KMS-11 (cell line): ENCODE measurements at regions not wholly inside any gene's neighbourhood (a gene's known extent, or its start where the extent isn't known, plus 50 kb on each side); places are given as distances from the start of the nearest gene placed in this dataset.
"Not testable (repeated sequence)": the region's sequence is repeated elsewhere in the genome, so short reads cannot be mapped to it uniquely, and the experiment has no call there.

Source experiments
- H2AFZ ChIP-seq: fragments of 200-600 bp; sonication (generic); 2 replicates; pipeline ENCODE4 v1.6.1; 2016; ENCODE audit warnings: antibody characterized with exemption, mixed run types, low read depth
- H3K27ac ChIP-seq: fragments of 200-600 bp; sonication (generic); 2 replicates; pipeline ENCODE4 v1.6.1; 2016; ENCODE audit warnings: mild to moderate bottlenecking, mixed run types
- H3K27me3 ChIP-seq: fragments of 200-600 bp; sonication (generic); 2 replicates; pipeline ENCODE4 v1.6.1; 2017; ENCODE audit warnings: mild to moderate bottlenecking, low read depth, mixed run types, moderate library complexity; ENCODE audit not compliant: insufficient read depth
- H3K36me3 ChIP-seq: fragments of 200-600 bp; sonication (generic); 2 replicates; pipeline ENCODE4 v1.6.1; 2017; ENCODE audit warnings: mild to moderate bottlenecking, mixed run types; ENCODE audit not compliant: insufficient read depth
- H3K4me1 ChIP-seq: fragments of 200-600 bp; sonication (generic); 2 replicates; pipeline ENCODE4 v1.6.1; 2016; ENCODE audit warnings: mild to moderate bottlenecking, low read depth, mixed run types; ENCODE audit not compliant: poor library complexity, severe bottlenecking
- H3K4me2 ChIP-seq: fragments of 200-600 bp; sonication (generic); 2 replicates; pipeline ENCODE4 v1.7.0; 2016; ENCODE audit warnings: mild to moderate bottlenecking, mixed run types
- H3K4me3 ChIP-seq: fragments of 200-600 bp; sonication (generic); IDR thresholded peaks from 2 replicates; pipeline ENCODE4 v1.6.1; 2017; ENCODE audit warnings: low read depth, low read length, mixed read lengths; ENCODE audit not compliant: insufficient read depth
- H3K79me2 ChIP-seq: fragments of 200-600 bp; sonication (generic); 2 replicates; pipeline ENCODE4 v1.6.1; 2016; ENCODE audit warnings: low read depth, mixed run types; ENCODE audit not compliant: insufficient read depth
- H3K9ac ChIP-seq: fragments of 200-600 bp; sonication (generic); 2 replicates; pipeline ENCODE4 v1.6.1; 2016; ENCODE audit warnings: mild to moderate bottlenecking, mixed run types
- H4K20me1 ChIP-seq: fragments of 200-600 bp; sonication (generic); 2 replicates; pipeline ENCODE4 v1.6.1; 2016; ENCODE audit warnings: mild to moderate bottlenecking, mixed run types; ENCODE audit not compliant: insufficient read depth
- CTCF ChIP-seq: fragments of 200-600 bp; sonication (generic); conservative IDR thresholded peaks from 2 replicates; pipeline ENCODE4 v1.6.1; 2017; ENCODE audit warnings: low read depth, mild to moderate bottlenecking, antibody characterized with exemption, low read length, moderate library complexity, mixed read lengths

DNA sequence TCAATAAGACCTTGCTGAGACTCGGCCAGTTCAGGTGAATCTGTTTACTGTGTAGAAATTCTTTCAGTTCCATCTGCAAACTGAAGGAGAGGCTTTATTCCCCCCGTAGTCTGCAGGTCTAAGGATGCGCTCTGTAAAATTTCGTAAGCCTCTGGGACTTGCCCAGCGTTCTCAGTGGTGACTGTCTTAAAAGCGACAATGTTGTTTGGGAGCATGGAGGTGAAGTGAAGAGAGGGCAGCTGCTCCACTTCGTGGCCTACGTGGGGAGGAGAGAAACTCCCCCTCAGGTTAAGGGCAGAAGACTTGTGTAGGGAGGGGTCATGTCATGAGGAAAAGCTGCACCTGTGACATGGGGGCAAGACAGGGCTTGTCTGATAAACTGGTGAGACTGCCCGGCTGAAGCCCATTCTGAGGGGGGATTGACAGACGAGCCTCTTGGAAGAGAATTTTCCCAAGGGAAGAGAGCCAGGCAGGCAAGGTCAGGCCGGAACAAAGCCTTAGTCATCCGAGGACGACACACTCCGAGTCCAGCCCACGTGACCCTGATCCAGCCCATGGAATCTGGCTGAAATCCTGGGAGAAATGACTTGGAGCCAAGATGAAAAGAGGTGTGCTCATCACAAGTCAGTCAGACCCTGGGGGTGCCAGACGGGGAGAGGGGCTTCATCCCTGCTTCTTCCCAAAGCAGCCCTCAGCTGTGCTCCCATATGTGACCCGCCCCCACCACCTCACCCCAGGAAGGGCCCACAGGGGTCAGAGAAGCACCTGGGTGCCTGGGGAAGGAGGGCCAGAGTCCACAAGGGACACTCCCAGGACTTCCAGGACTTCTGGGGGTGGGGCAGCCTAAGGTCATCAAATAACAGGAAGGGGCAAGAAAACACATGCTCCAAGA, 88.5 kb upstream of the SH3BP4 start:
- no peak overlapping the region for H3K4me3 ChIP-seq
- H4K20me1 ChIP-seq, result no peaks in the 10 kb centered on the region
- H3K4me1 ChIP-seq, result no peaks in the 10 kb centered on the region
- no peaks in the 10 kb centered on the region for H3K79me2 ChIP-seq
- no peak overlapping the region for H3K9ac ChIP-seq
- H3K36me3 ChIP-seq, result no peaks in the 10 kb centered on the region
- H2AFZ ChIP-seq, result no peak overlapping the region
- TF ChIP-seq CTCF, result no peak
- no peak overlapping the region for H3K27ac ChIP-seq
- H3K4me2 ChIP-seq, result no peak overlapping the region
- no peaks in the 10 kb centered on the region for H3K27me3 ChIP-seq

- Histone ChIP-seq H3K27ac (no peak overlapping the region), H3K4me2 (no peak overlapping the region), H3K79me2 (no peaks in the 10 kb centered on the region), H3K4me1 (no peaks in the 10 kb centered on the region), H3K27me3 (no peaks in the 10 kb centered on the region), H4K20me1 (no peaks in the 10 kb centered on the region), H2AFZ (no peak overlapping the region), H3K4me3 (no peak overlapping the region), H3K9ac (no peak overlapping the region), H3K36me3 (no peaks in the 10 kb centered on the region)
- TF ChIP-seq CTCF, result no peak
Measured at GRCh38 chr2:234861841-234862735, 89.7 kb upstream of the SH3BP4 start.

GRCh38 chr2:234859330-234859872, 92.4 kb upstream of the SH3BP4 start:
- H2AFZ ChIP-seq, result not testable (repeated sequence)

GRCh38 chr2:234858790-234859329, 93.0 kb upstream of the SH3BP4 start:
- Histone ChIP-seq H3K27ac (no peak overlapping the region), H3K27me3 (no peaks in the 10 kb centered on the region), H3K36me3 (no peaks in the 10 kb centered on the region), H3K9ac (no peak overlapping the region), H3K4me1 (no peaks in the 10 kb centered on the region), H3K79me2 (no peaks in the 10 kb centered on the region), H2AFZ (no peak overlapping the region), H3K4me3 (no peak overlapping the region), H3K4me2 (no peak overlapping the region), H4K20me1 (no peaks in the 10 kb centered on the region)
- TF ChIP-seq CTCF, result no peak

More at GRCh38 chr2:234859330-234859872, 92.4 kb upstream of the SH3BP4 start:
- H4K20me1 ChIP-seq, H3K36me3 ChIP-seq, H3K27me3 ChIP-seq, H3K27ac ChIP-seq, H3K9ac ChIP-seq, H3K4me2 ChIP-seq, H3K79me2 ChIP-seq, H3K4me3 ChIP-seq, H3K4me1 ChIP-seq: not testable (repeated sequence)
